Stomach (tissue), 4 donors: ENCODE measurements at regions not wholly inside any gene's neighbourhood (a gene's known extent, or its start where the extent isn't known, plus 50 kb on each side); places are given as distances from the start of the nearest gene placed in this dataset.

ENCODE experiments used
- CTCF ChIP-seq, 7 experiments: fragments of 450-650 bp in 4 of 7; fragments of 200-600 bp in 3 of 7; sonication (generic) in 3 of 7; IDR thresholded peaks; one replicate each; pipeline ENCODE4 v1.5.1; 2016 to 2019; ENCODE audit warnings: antibody characterized with exemption in 7 of 7, control low read depth in 2 of 7, mild to moderate bottlenecking in 1 of 7
- EP300 ChIP-seq: sonication (generic); formaldehyde crosslinking; IDR thresholded peaks from one replicate; pipeline ENCODE4 v1.6.1; 2017; ENCODE audit warnings: antibody characterized with exemption
- POLR2A ChIP-seq, 4 donors: fragments of 450-650 bp; IDR thresholded peaks; one replicate each; pipeline ENCODE4 v1.6.1; 2016; ENCODE audit warnings: antibody characterized with exemption in 4 of 4, control low read depth in 2 of 4, mild to moderate bottlenecking in 1 of 4, moderate library complexity in 1 of 4
- POLR2AphosphoS5 ChIP-seq, 3 donors: sonication (generic); formaldehyde crosslinking; IDR thresholded peaks; one replicate each; pipeline ENCODE4 v1.6.1; 2016; ENCODE audit warnings: antibody characterized with exemption in 3 of 3

GRCh38 chr4:131093303-131093702 lies 1997.4 kb downstream of the C4orf33 start:
- no peak for TF ChIP-seq CTCF (IDR thresholded peaks at IDR 0.05)
- TF ChIP-seq POLR2AphosphoS5 (IDR thresholded peaks at IDR 0.05), result no peak
- TF ChIP-seq POLR2A (IDR thresholded peaks at IDR 0.05), result no peak
- TF ChIP-seq EP300, result no peak
